ENCODE measurements at regions not wholly inside any gene's neighbourhood (a gene's known extent, or its start where the extent isn't known, plus 50 kb on each side); places are given as distances from the start of the nearest gene placed in this dataset.

GRCh38 chr13:90564566-90564965, 782.9 kb upstream of the MIR17HG start:
- TF ChIP-seq CTCF (conservative IDR thresholded peaks at IDR 0.05; ENCODE audit: low read depth, low read length): no peak
- no peak for TF ChIP-seq EZH2phosphoT487 (IDR thresholded peaks at IDR 0.05; ENCODE audit: borderline replicate concordance, low read length)
- no peak for TF ChIP-seq EZH2 (IDR thresholded peaks at IDR 0.05; ENCODE audit: low read length, unreplicated experiment)
